ENCODE measurements at regions not wholly inside any gene's neighbourhood (a gene's known extent, or its start where the extent isn't known, plus 50 kb on each side); places are given as distances from the start of the nearest gene placed in this dataset.

DNA sequence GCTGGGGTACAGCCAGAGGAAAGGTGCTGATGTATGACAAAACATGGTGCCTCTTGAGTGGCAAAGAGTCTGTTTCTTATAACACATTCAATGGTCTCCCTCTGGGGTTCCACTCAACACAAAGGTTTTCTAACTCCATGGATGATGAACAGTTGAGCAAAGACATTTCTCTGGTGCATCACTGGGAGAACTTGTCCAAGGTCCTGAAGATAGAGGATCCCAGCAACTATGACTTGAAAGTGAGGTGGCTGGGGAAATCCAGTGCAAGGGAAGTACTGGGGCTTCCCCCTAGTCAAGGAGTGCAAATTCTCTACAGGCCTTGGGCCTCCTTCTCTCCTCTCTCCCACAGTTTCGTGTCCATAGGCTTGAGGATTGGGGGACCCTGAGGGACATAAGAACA is 431.1 kb downstream of the WDR72 start:
- TF ChIP-seq, protein P1, sequence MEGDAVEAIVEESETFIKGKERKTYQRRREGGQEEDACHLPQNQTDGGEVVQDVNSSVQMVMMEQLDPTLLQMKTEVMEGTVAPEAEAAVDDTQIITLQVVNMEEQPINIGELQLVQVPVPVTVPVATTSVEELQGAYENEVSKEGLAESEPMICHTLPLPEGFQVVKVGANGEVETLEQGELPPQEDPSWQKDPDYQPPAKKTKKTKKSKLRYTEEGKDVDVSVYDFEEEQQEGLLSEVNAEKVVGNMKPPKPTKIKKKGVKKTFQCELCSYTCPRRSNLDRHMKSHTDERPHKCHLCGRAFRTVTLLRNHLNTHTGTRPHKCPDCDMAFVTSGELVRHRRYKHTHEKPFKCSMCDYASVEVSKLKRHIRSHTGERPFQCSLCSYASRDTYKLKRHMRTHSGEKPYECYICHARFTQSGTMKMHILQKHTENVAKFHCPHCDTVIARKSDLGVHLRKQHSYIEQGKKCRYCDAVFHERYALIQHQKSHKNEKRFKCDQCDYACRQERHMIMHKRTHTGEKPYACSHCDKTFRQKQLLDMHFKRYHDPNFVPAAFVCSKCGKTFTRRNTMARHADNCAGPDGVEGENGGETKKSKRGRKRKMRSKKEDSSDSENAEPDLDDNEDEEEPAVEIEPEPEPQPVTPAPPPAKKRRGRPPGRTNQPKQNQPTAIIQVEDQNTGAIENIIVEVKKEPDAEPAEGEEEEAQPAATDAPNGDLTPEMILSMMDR (IDR thresholded peaks at IDR 0.05; ENCODE audit: partially characterized antibody, unreplicated experiment) = no peak
- no peaks in the 10 kb centered on the region for H3K36me3 Mint-ChIP-seq (ENCODE audit: unreplicated experiment)
- H3K9me3 Mint-ChIP-seq (ENCODE audit: unreplicated experiment) = no peaks in the 10 kb centered on the region
- no peak overlapping the region for H3K27ac Mint-ChIP-seq (ENCODE audit: unreplicated experiment)
- H3K4me3 Mint-ChIP-seq (ENCODE audit: unreplicated experiment) = no peak overlapping the region
- no peak for DNase-seq
- H3K4me1 Mint-ChIP-seq (ENCODE audit: low read depth, unreplicated experiment) = peaks cover 3% of the 10 kb centered on the region
- no peaks in the 10 kb centered on the region for H3K27me3 Mint-ChIP-seq (ENCODE audit: unreplicated experiment)

DNA sequence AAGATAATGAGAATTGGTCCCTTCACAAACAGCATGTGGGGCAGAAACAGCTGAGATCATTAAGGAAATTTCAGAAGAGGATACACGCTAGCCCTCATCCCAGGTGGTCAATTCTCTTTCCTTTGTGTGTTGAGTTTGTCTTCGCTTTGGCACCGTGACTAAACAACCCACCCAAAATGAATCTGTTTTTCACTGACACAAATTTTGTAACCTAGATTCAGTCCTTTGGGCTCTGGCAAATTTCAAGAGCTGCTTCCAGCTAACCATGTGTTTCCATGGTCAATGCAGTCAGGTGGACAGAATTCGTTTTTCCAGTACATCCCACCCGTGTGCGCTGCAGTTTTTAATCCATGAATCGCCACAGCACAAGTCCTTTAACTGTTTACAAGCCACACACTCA is 435.4 kb downstream of the WDR72 start:
- Mint-ChIP-seq H3K27me3 (ENCODE audit: unreplicated experiment) (no peaks in the 10 kb centered on the region), H3K27ac (ENCODE audit: unreplicated experiment) (no peak overlapping the region), H3K4me3 (ENCODE audit: unreplicated experiment) (no peak overlapping the region), H3K9me3 (ENCODE audit: unreplicated experiment) (no peaks in the 10 kb centered on the region), H3K36me3 (ENCODE audit: unreplicated experiment) (no peaks in the 10 kb centered on the region), H3K4me1 (ENCODE audit: low read depth, unreplicated experiment) (peaks cover 2% of the 10 kb centered on the region)
- TF ChIP-seq, protein P1 (IDR thresholded peaks at IDR 0.05; ENCODE audit: partially characterized antibody, unreplicated experiment) = no peak
- DNase-seq = no peak

DNA sequence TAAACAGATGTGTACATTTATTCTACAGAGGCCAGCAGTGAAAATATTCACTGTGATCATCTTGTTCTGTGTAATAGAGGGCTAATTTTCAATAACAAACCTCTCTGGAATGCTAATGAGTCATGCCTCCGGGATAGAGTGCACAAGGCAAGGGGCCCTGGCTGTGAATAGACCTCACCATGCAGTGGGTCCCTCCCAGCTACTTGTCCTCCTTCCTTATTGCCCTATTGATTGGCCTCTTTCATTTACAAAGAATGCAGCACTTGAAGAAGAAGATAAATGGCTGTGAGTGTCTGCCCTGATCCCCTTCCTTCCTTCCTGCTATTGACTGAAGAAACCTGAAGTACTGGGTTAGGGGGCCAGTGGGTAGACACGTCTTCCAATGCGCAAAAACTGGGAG is 436.3 kb downstream of the WDR72 start:
- no peak overlapping the region for H3K27ac Mint-ChIP-seq (ENCODE audit: unreplicated experiment)
- DNase-seq = no peak
- no peaks in the 10 kb centered on the region for H3K27me3 Mint-ChIP-seq (ENCODE audit: unreplicated experiment)
- no peaks in the 10 kb centered on the region for H3K36me3 Mint-ChIP-seq (ENCODE audit: unreplicated experiment)
- no peaks in the 10 kb centered on the region for H3K9me3 Mint-ChIP-seq (ENCODE audit: unreplicated experiment)
- peaks cover 2% of the 10 kb centered on the region for H3K4me1 Mint-ChIP-seq (ENCODE audit: low read depth, unreplicated experiment)
- no peak overlapping the region for H3K4me3 Mint-ChIP-seq (ENCODE audit: unreplicated experiment)
- TF ChIP-seq, protein P1 (IDR thresholded peaks at IDR 0.05; ENCODE audit: partially characterized antibody, unreplicated experiment) = no peak

DNA sequence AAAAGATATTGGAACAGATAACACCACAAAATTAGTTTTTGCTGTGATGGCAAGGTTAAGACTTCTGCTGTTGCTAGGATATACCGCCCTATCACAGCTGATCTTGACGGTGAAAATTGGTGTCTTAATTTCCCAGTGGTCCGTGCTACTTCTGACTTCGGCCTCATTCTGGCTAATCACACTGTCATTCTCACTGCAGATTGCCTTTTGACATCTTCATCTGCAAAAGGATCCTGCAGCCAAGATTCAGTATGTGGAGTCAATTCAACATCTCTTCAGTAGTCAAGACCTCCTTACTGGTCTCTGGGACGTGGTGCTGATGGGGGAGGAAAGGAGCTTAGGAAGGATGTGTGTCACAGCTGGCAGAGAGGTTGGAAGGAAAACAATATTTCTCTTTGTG is 438.6 kb downstream of the WDR72 start:
- Mint-ChIP-seq H3K27me3 (ENCODE audit: unreplicated experiment) (no peaks in the 10 kb centered on the region), H3K9me3 (ENCODE audit: unreplicated experiment) (no peaks in the 10 kb centered on the region), H3K4me3 (ENCODE audit: unreplicated experiment) (no peak overlapping the region), H3K4me1 (ENCODE audit: low read depth, unreplicated experiment) (peaks cover 2% of the 10 kb centered on the region), H3K27ac (ENCODE audit: unreplicated experiment) (no peak overlapping the region), H3K36me3 (ENCODE audit: unreplicated experiment) (no peaks in the 10 kb centered on the region)
- DNase-seq = no peak
- TF ChIP-seq, protein P1 (IDR thresholded peaks at IDR 0.05; ENCODE audit: partially characterized antibody, unreplicated experiment) = no peak

DNA sequence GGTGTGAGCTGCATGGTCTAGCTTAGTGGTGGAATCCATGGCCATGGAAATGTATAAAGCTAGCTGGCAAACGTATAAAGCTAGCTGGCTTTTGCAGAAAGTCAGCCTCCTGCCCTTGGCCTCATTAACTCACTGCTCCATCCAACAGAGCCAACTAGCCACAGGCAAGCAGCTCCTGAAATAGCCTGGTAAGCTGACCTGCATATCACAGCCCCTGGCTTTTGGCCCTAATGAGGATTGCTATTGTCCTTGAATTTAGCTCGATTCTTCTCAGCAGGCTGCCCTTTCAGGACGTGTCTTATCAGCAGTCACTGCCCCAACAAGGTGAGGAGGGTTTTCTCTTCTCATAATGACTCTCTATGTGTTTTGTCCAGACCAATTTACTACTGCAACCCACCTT is 446.8 kb downstream of the WDR72 start:
- Mint-ChIP-seq H3K27ac (ENCODE audit: unreplicated experiment) (no peak overlapping the region), H3K4me3 (ENCODE audit: unreplicated experiment) (no peak overlapping the region), H3K27me3 (ENCODE audit: unreplicated experiment) (peaks cover 2% of the 10 kb centered on the region), H3K36me3 (ENCODE audit: unreplicated experiment) (no peaks in the 10 kb centered on the region), H3K4me1 (ENCODE audit: low read depth, unreplicated experiment) (no peaks in the 10 kb centered on the region), H3K9me3 (ENCODE audit: unreplicated experiment) (no peaks in the 10 kb centered on the region)
- no peak for DNase-seq
- TF ChIP-seq, protein P1 (IDR thresholded peaks at IDR 0.05; ENCODE audit: partially characterized antibody, unreplicated experiment) = no peak

All from glutamatergic neuron (in vitro differentiated cells).